RCC 7860 (cell line): ENCODE measurements at regions not wholly inside any gene's neighbourhood (a gene's known extent, or its start where the extent isn't known, plus 50 kb on each side); places are given as distances from the start of the nearest gene placed in this dataset.

Source experiments
- DNase-seq: peaks from one replicate; pipeline ENCODE4 v3.0.0-alpha.2; 2015; ENCODE audit warnings: low spot score
- FAIRE-seq: peaks from 2 replicates; lab custom pipeline; 2012; peaks lifted over from hg19 to GRCh38; lab: Jason Lieb, UNC

DNA sequence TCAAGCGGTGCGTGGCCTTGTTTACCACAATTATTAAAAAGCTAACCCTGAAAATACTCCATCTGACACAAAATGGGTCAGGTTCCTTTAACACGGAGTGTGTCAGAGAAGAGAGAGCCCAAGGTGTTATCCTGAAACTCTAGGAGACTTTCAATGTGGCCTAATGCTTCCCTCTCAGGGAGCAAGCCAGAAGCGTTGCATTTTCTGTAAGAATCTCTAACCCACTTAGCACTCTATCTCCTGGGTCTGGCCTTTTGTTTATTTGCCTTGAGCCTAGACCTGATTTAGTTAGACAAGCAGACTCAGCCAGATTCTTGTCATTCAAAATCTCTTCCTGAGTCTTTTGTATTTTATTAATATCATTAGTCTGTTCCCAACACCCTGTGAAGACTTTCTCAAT is 184.0 kb upstream of the SYT1 start:
- DNase-seq (no peak), FAIRE-seq (no peak)

- DNase-seq (no peak), FAIRE-seq (no peak)
These were observed 181.5 kb upstream of the SYT1 start for GRCh38 chr12:78683031-78683430.

DNA sequence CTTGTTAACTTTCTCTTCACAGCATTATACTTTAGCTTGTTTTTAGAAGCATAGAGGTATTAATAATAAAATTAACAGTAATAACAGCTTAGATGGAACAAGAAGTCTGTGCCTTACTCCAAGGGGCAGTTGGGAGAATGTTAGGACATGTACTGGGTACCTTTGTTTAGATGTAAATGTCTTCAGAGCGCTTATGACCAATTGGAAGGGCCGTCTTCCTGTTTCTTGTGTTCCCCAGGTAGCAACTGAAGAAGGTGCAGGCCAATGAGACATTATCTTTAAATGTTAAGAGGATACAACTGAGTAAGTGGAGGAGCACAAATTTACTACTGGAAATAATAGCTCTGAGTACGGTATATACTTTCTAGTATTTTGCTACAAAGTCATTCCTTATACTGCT is 180.9 kb upstream of the SYT1 start:
- FAIRE-seq (no peak), DNase-seq (no peak)

DNA sequence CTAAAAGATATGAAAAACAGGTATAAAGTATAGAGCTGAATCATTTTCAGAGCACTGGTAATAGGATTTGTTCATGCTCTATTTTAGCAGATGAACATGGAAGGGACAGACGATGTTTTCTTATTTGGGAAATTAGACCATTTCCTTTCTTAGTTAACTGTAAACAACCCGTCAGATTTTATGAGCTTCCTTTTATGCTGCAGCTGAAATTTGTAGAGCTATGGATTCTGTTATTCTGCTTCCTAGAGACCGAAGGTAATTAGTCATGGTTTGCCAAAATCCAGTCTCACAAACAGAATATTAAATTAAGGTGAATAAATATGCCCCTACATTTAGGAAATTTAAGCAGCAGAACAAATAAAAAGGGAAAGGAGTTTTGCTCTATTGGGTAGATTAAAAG is 180.2 kb upstream of the SYT1 start:
- DNase-seq (no peak), FAIRE-seq (no peak)

- FAIRE-seq = no peak
- DNase-seq = no peak
These were observed 168.8 kb upstream of the SYT1 start for GRCh38 chr12:78695749-78696148.

- no peak for FAIRE-seq
- no peak for DNase-seq
These were observed 168.3 kb upstream of the SYT1 start for GRCh38 chr12:78696267-78696666.

GRCh38 chr12:78697817-78698415 is 166.7 kb upstream of the SYT1 start:
- FAIRE-seq = peak; percentile 80
- DNase-seq = peak; percentile 33

- FAIRE-seq (peak; percentile 35), DNase-seq (peak; percentile 67)
These were observed 165.8 kb upstream of the SYT1 start for GRCh38 chr12:78698747-78699146.

- no peak for DNase-seq
- no peak for FAIRE-seq
These were observed 164.0 kb upstream of the SYT1 start for GRCh38 chr12:78700565-78700964.

DNA sequence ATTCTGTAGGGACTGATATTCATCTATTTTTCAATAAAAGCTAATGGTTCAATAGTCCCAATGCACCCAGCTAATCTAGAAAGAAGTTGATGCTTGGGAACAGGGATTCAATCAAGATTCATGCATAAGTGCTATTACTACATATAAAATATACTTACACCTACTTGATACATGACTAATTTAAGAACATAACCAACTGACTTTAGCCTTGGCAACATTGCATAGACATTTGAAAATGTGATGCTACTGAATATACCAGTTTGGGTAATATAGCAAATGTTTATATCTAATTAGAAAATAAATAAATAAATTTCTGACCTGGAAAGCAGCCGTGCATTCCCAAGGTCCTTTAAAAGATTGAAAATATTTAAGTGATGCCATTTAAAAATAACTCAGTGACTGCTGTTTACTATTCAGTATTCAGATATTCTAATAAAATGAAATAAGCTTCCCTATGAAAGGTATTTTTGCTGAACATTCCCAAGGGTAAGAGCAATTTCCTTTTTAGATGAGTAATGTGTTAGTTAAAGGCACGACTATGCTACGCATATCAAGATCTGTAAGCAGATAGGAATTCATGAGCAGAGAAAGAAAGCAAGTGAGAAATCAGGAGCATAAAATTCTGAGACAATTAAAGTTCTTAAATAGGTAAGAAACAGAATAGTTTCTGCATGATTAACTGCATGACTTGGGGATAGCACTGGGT is 160.6 kb upstream of the SYT1 start:
- FAIRE-seq = peak; percentile 92
- peak; percentile 88 for DNase-seq

DNA sequence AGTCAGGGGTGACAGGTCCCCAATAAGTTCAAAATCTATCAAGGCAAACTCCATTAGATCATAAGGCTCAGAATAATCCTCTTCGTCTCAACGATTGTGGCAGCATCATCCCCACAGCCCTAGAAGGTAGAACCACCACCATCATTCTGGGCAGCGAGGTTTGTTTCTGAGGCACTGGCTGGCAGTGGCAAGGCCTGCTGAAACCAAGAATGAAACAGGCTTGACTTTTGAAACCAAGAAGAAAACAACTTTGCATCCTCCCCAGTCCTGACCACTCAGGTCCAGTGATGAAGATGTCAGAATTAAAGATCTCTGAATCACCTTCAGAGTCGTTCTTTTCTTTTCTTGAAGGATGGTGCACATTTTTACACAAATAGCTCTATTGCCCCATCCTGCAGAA is 152.6 kb upstream of the SYT1 start:
- no peak for FAIRE-seq
- DNase-seq = no peak

- no peak for DNase-seq
- no peak for FAIRE-seq
These were observed 151.6 kb upstream of the SYT1 start for GRCh38 chr12:78712834-78713481.

GRCh38 chr12:78719721-78720120 is 144.9 kb upstream of the SYT1 start:
- no peak for FAIRE-seq
- DNase-seq = no peak

- DNase-seq (no peak), FAIRE-seq (no peak)
These were observed 142.7 kb upstream of the SYT1 start for GRCh38 chr12:78721906-78722305.

DNA sequence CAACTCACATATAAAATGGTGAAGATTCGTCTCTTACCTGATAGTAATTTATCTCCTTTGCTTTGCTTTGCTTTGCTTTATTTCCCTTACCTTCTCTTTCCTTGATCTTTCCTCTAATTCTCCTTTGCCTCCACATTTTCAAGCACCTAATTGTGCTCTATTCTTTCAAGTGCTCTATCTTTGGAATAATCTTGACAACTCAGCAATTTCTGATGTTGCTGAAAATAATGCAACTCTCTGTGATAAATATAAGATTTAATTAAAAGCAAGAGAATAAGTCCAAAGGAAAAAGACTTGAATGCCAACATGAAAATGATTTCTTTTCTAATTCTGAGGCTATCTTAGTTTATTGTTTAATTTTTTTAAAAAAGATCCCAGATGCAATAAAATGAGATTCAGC is 139.5 kb upstream of the SYT1 start:
- FAIRE-seq (no peak), DNase-seq (no peak)

DNA sequence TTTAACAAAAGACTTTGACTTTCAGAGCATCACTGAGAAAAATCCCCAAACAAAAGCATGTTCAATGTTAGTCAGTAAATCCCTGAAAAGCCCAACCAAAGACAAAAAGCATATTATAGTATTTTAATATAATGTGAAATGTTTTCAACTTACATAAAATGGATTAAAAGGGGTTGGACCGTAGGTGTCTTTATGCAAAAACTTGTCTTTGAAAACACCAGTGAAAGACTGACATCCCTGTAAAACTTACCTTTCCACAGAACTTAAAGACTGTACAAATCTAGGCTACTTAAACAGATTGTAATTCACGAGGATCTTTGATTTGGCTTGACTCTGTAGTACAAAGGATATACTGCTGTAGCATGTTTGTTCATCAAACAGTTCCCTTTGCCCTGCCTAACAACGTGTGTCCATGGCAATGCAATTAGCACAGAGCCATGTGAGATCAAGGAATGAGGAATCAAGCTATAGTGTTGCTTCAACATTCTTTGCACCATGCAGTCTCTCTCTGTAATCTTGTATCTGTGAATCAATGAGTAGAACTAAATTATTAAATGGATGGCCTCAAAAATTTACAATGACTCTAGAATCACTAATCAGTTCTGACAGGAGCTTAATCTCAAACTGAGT is 138.5 kb upstream of the SYT1 start:
- FAIRE-seq = no peak

GRCh38 chr12:78726854-78727253 is 137.7 kb upstream of the SYT1 start:
- FAIRE-seq (no peak), DNase-seq (no peak)

More for the DNA sequence above, 138.5 kb upstream of the SYT1 start:
- DNase-seq = no peak

GRCh38 chr12:78732481-78732880 is 132.1 kb upstream of the SYT1 start:
- no peak for FAIRE-seq
- no peak for DNase-seq

- DNase-seq (no peak), FAIRE-seq (no peak)
These were observed 124.9 kb upstream of the SYT1 start for GRCh38 chr12:78739653-78740052.

DNA sequence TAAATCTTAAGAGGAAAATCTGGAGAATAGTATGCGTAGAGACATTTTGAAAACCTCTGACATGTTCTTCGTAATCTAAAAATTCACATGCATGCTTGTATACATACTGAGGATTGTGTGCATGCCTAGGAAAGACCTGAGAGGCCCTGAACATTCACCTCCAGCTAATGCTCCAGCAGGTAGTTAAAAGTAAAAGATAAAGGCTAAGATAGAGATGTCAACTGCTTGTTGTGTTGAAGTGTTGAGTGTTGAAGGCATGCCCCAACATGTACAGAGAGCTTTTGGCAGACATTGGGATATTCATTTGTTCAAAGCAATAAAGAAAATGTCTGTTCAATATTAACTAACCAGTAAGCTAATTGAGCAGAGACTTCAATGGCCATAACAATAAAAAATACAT is 118.6 kb upstream of the SYT1 start:
- DNase-seq = no peak
- no peak for FAIRE-seq

GRCh38 chr12:78753058-78753457 is 111.5 kb upstream of the SYT1 start:
- no peak for FAIRE-seq

GRCh38 chr12:78756936-78757335 is 107.6 kb upstream of the SYT1 start:
- no peak for FAIRE-seq

More at GRCh38 chr12:78753058-78753457, 111.5 kb upstream of the SYT1 start:
- no peak for DNase-seq

More at GRCh38 chr12:78756936-78757335, 107.6 kb upstream of the SYT1 start:
- no peak for DNase-seq
